Lower leg skin (tissue), 4 donors: ENCODE measurements at regions not wholly inside any gene's neighbourhood (a gene's known extent, or its start where the extent isn't known, plus 50 kb on each side); places are given as distances from the start of the nearest gene placed in this dataset.

Source experiments
- DNase-seq, 2 donors: peaks; one replicate each; pipeline ENCODE4 v3.0.0-alpha.2; 2019; ENCODE audit warnings: low spot score in 2 of 2
- H3K4me3 ChIP-seq: fragments of 200-600 bp; sonication (generic); 2 replicates; pipeline ENCODE4 v1.5.1; 2017; ENCODE audit warnings: mild to moderate bottlenecking, low read depth; ENCODE audit not compliant: poor library complexity, severe bottlenecking
- POLR2A ChIP-seq, 2 donors: fragments of 450-650 bp; IDR thresholded peaks; one replicate each; pipeline ENCODE4 v1.6.1; 2016 to 2017; ENCODE audit warnings: antibody characterized with exemption in 2 of 2, mild to moderate bottlenecking in 1 of 2, moderate library complexity in 1 of 2
- WGBS, 2 donors: methylation state at CpG; one replicate each; pipeline ENCODE4 v1.1.5; 2018; 5-methylcytosine and 5-hydroxymethylcytosine counted together
- intact Hi-C: fragments of 100-400 bp; cut with DNase I; formaldehyde crosslinking; loops from one replicate; pipeline ENCODE4 v1.15.0; 2023; ENCODE audit warnings: low total_unique reads
- TF ChIP-seq, protein P1 (sequence below), 3 donors: fragments of 450-650 bp; IDR thresholded peaks; one replicate each; pipeline ENCODE4 v1.5.1; 2016; ENCODE audit warnings: antibody characterized with exemption in 3 of 3, mild to moderate bottlenecking in 3 of 3, moderate library complexity in 2 of 3

DNA sequence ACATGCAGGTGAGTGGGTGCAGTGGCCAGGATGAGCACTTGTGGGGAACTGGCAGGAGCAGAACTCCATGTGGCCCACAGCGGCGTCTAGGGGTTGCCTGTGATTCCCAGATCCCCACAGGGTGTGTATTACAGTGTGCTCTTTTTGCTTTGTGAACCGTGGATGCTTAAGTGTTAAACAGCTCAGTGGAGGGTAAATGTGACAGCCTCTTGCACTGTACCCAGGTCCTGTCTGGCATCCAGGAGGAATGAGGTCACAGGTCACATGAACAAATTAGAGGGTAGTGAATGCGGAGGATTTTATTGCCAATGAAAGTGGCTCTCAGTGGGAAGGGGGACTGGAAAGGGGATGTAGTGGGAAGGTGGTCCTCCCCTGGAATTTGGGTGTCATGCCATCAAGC lies 447.8 kb downstream of the SPRY1 start:
- TF ChIP-seq, protein P1, sequence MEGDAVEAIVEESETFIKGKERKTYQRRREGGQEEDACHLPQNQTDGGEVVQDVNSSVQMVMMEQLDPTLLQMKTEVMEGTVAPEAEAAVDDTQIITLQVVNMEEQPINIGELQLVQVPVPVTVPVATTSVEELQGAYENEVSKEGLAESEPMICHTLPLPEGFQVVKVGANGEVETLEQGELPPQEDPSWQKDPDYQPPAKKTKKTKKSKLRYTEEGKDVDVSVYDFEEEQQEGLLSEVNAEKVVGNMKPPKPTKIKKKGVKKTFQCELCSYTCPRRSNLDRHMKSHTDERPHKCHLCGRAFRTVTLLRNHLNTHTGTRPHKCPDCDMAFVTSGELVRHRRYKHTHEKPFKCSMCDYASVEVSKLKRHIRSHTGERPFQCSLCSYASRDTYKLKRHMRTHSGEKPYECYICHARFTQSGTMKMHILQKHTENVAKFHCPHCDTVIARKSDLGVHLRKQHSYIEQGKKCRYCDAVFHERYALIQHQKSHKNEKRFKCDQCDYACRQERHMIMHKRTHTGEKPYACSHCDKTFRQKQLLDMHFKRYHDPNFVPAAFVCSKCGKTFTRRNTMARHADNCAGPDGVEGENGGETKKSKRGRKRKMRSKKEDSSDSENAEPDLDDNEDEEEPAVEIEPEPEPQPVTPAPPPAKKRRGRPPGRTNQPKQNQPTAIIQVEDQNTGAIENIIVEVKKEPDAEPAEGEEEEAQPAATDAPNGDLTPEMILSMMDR (IDR thresholded peaks at IDR 0.05), result no peak
- no peak for TF ChIP-seq POLR2A (IDR thresholded peaks at IDR 0.05)
- no peak overlapping the region for H3K4me3 ChIP-seq
- no peak for DNase-seq
- 95 to 100% methylated on average over 4 of the region's 4 CpGs for WGBS, 2 donors
- intact Hi-C loops, result loop anchor here (10.0 kb wide), 1 partner anchor 1820 kb away; no protein-coding TSS in a partner anchor

DNA sequence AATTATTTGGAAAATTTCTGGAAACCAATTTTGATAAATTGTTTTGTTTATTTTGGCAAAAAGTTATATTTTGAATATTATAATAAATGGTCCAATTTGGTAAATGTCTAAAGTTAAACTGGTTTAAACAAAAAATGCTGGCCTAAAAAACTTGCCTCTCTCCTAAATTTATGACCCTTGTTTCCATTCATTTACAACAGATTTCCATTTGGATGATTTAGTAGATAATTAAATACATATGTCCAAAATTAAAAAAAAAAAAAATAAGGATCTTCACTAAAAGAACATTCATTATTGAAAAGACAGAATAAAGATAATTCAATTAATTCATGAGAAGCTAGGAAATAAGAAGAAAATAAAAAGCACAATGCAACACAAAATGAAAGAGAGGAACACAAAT lies 449.5 kb downstream of the SPRY1 start:
- intact Hi-C loops, result loop anchor here (10.0 kb wide), 1 partner anchor 1819 kb away; no protein-coding TSS in a partner anchor

DNA sequence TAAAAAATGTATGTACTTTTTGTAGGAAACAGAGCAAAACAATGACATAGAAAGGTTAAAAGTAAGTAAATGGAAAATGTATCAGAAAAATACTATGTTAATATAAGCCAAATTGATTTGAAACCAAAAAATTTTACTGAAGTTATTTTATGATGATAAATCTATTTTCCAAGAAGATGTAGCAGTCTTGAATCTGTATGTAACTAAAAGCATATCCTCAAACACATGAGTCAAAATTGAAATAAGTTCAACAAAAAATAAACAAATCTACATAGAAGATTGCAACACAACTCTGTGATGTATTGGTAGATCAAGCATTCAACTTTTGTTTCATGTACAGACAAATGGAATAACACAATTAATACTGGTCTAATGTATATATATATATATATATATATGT lies 450.0 kb downstream of the SPRY1 start:
- no peak for TF ChIP-seq POLR2A (IDR thresholded peaks at IDR 0.05)
- TF ChIP-seq, protein P1 (IDR thresholded peaks at IDR 0.05), result no peak
- intact Hi-C loops, result loop anchor here (10.0 kb wide), 1 partner anchor 1818 kb away; no protein-coding TSS in a partner anchor
- no peak for DNase-seq
- no peak overlapping the region for H3K4me3 ChIP-seq

More for the DNA sequence above, 449.5 kb downstream of the SPRY1 start:
- TF ChIP-seq, protein P1 (IDR thresholded peaks at IDR 0.05), result no peak
- no peak for TF ChIP-seq POLR2A (IDR thresholded peaks at IDR 0.05)
- H3K4me3 ChIP-seq, result no peak overlapping the region
- no peak for DNase-seq

DNA sequence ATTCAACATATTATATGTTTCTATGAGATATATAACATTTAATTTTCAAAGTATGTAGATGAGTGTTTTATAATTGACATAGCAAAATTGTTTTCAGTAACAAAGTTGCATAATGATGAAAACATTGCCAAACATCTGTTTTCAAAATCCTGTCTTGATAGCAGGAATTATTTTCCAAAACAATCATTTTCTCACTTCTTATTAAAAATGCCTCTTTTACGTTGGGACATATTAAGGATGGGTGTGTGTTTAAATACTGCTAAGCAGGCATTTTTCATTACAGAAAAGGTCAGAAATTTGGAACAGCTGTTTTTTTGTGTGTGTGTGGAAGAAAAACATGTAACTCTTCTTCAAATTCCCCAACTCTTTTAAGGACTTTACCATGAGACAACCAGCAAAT lies 452.0 kb downstream of the SPRY1 start:
- H3K4me3 ChIP-seq, result no peak overlapping the region
- intact Hi-C loops, result loop anchor here (10.0 kb wide), 1 partner anchor 1816 kb away; no protein-coding TSS in a partner anchor
- DNase-seq, result no peak
- WGBS, 2 donors, result 62 to 67% methylated on average over 1 of the region's 1 CpG
- TF ChIP-seq, protein P1 (IDR thresholded peaks at IDR 0.05), result no peak
- no peak for TF ChIP-seq POLR2A (IDR thresholded peaks at IDR 0.05)

DNA sequence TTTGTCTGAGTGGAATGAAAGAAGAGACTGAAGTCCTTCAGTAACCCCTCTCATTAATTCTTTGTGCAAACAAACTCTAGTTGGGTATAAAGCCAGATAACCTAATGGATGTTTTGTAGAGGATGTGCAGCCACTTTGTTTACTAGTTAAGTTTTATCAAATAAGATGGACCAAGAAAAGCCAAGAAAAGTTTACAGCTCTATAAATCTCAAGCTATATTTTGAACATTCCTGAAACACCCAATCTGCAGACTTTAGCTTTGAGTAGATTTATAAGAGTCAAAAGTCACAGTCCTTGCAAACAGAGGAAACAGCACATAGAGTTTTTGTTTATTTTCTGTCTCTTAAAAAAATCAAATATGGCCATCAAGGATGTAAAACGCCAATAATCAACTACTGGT lies 452.9 kb downstream of the SPRY1 start:
- intact Hi-C loops, result loop anchor here (10.0 kb wide), 1 partner anchor 1815 kb away; no protein-coding TSS in a partner anchor
- TF ChIP-seq, protein P1 (IDR thresholded peaks at IDR 0.05), result no peak
- no peak for TF ChIP-seq POLR2A (IDR thresholded peaks at IDR 0.05)
- H3K4me3 ChIP-seq, result no peak overlapping the region
- DNase-seq, result no peak
- WGBS, 2 donors, result 78 to 84% methylated on average over 1 of the region's 1 CpG

DNA sequence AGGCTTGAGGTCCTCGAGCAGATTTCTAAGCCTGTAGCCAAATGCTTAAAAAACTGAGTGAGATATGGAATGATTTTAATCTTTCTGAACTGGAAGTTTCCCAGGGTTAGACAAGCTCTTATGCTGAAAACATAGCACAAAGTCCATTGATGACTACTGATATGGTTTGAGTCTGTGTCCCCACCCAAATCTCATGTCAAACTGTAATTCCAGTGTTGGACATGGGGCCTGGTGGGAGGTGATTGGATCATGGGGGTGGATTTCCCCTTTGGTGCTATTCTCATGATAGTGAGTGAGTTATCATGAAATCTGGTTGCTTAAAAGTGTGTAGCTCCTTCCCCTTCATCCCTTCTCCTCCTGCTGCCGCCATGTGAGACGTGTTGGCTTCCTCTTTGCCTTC lies 454.9 kb downstream of the SPRY1 start:
- DNase-seq, result no peak
- WGBS, 2 donors, result 76 to 88% methylated on average over 3 of the region's 3 CpGs

More for the DNA sequence above, 454.9 kb downstream of the SPRY1 start:
- intact Hi-C loops, result no loop called here
- no peak overlapping the region for H3K4me3 ChIP-seq
- no peak for TF ChIP-seq POLR2A (IDR thresholded peaks at IDR 0.05)
- TF ChIP-seq, protein P1 (IDR thresholded peaks at IDR 0.05), result no peak
